Caco-2 (cell line): ENCODE measurements at regions not wholly inside any gene's neighbourhood (a gene's known extent, or its start where the extent isn't known, plus 50 kb on each side); places are given as distances from the start of the nearest gene placed in this dataset.
"Not testable (repeated sequence)": the region's sequence is repeated elsewhere in the genome, so short reads cannot be mapped to it uniquely, and the experiment has no call there.

Experiments
- BruUV-seq: library from RNA; stranded (reverse); fragments of 400-500 nt; replicated peaks from 2 replicates; lab custom pipeline; 2021; lab: Mats Ljungman, UMichigan
- CTCF ChIA-PET: fragments of 300-600 bp; sonication (Branson Sonifier 250); formaldehyde crosslinking; loops from one replicate; lab custom pipeline; 2022; ENCODE audit warnings: antibody characterized with exemption; lab: Charles Lee
- POLR2A ChIA-PET: fragments of 300-600 bp; sonication (Branson Sonifier 250); formaldehyde crosslinking; loops from one replicate; lab custom pipeline; 2022; ENCODE audit warnings: antibody characterized with exemption; lab: Charles Lee
- DNase-seq, 2 experiments: peaks; one replicate each; pipeline versions ENCODE4 v3.0.0 to v3.0.0-alpha.2; 2020 to 2022
- H3K27me3 ChIP-seq: replicated peaks from 2 replicates; pipeline ENCODE4 v1.6.0; 2011; ENCODE audit warnings: low read length; ENCODE audit not compliant: control insufficient read depth, insufficient read depth
- H3K36me3 ChIP-seq: 2 replicates; pipeline ENCODE4 v1.5.1; 2011; ENCODE audit warnings: low read length; ENCODE audit not compliant: control insufficient read depth, insufficient read depth
- H3K4me1 ChIP-seq: fragments of 250-450 bp; sonication (Bioruptor Pico); 2 replicates; pipeline ENCODE4 v1.5.1; 2020; ENCODE audit warnings: mild to moderate bottlenecking
- H3K4me3 ChIP-seq: 2 replicates; pipeline ENCODE4 v1.5.1; 2011; ENCODE audit warnings: low read depth, mild to moderate bottlenecking, control low read depth, low read length
- H3K9me3 ChIP-seq: fragments of 250-450 bp; sonication (Bioruptor Pico); 2 replicates; pipeline ENCODE4 v1.5.1; 2020; ENCODE audit warnings: mild to moderate bottlenecking, moderate library complexity
- H3K27ac Mint-ChIP-seq: one replicate; pipeline ENCODE4 v1.8.0; 2022; ENCODE audit warnings: mixed read lengths; ENCODE audit not compliant: unreplicated experiment
- H3K27me3 Mint-ChIP-seq: one replicate; pipeline ENCODE4 v1.8.0; 2022; ENCODE audit warnings: mixed read lengths; ENCODE audit not compliant: insufficient read depth, unreplicated experiment
- H3K36me3 Mint-ChIP-seq: one replicate; pipeline ENCODE4 v1.8.0; 2022; ENCODE audit warnings: mild to moderate bottlenecking, mixed read lengths; ENCODE audit not compliant: insufficient read depth, unreplicated experiment
- H3K4me1 Mint-ChIP-seq: one replicate; pipeline ENCODE4 v1.8.0; 2022; ENCODE audit warnings: low read depth, mixed read lengths; ENCODE audit not compliant: unreplicated experiment
- H3K4me3 Mint-ChIP-seq: one replicate; pipeline ENCODE4 v1.8.0; 2022; ENCODE audit warnings: mild to moderate bottlenecking, moderate library complexity, mixed read lengths; ENCODE audit not compliant: unreplicated experiment
- H3K9me3 Mint-ChIP-seq: one replicate; pipeline ENCODE4 v1.8.0; 2022; ENCODE audit warnings: mixed read lengths; ENCODE audit not compliant: unreplicated experiment
- intact Hi-C: fragments of 100-400 bp; cut with micrococcal nuclease; formaldehyde crosslinking; loops from one replicate; pipeline ENCODE4 v1.10.0; 2022; ENCODE audit not compliant: unreplicated experiment

- H3K36me3 ChIP-seq, POLR2A ChIA-PET, DNase-seq, H3K9me3 ChIP-seq, H3K27ac Mint-ChIP-seq, H3K4me1 ChIP-seq, H3K4me1 Mint-ChIP-seq, CTCF ChIA-PET, H3K4me3 ChIP-seq, H3K27me3 Mint-ChIP-seq, BruUV-seq, intact Hi-C loops, H3K27me3 ChIP-seq, H3K9me3 Mint-ChIP-seq, H3K36me3 Mint-ChIP-seq, H3K4me3 Mint-ChIP-seq: not testable (repeated sequence)
Measured at GRCh38 chr7:32741853-32742476, 149.6 kb downstream of the KBTBD2 start.

DNA sequence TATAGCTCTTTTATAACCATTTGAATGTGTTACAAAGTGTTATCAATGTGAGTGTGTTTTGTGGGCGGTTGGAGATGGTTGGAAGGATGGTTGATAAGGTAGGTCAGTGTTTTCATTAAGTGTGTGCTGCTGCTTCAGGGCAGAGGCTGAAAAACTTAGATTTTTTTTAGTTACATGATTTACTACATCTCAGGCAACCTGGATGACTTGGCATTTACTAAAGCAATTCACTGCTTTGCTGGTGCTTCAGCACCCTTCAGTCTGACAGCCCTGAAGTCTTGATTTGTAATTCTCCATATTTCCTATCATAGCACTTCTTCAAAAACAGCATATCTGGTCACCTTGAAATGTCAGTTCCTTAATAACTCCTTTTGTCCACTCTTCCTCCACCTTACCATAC lies 151.8 kb downstream of the KBTBD2 start:
- POLR2A ChIA-PET, H3K9me3 Mint-ChIP-seq, H3K4me3 ChIP-seq, H3K36me3 ChIP-seq, BruUV-seq, intact Hi-C loops, CTCF ChIA-PET, H3K27me3 ChIP-seq, H3K4me3 Mint-ChIP-seq, H3K4me1 Mint-ChIP-seq, H3K27me3 Mint-ChIP-seq, H3K9me3 ChIP-seq, H3K4me1 ChIP-seq, DNase-seq, H3K36me3 Mint-ChIP-seq, H3K27ac Mint-ChIP-seq: not testable (repeated sequence)

DNA sequence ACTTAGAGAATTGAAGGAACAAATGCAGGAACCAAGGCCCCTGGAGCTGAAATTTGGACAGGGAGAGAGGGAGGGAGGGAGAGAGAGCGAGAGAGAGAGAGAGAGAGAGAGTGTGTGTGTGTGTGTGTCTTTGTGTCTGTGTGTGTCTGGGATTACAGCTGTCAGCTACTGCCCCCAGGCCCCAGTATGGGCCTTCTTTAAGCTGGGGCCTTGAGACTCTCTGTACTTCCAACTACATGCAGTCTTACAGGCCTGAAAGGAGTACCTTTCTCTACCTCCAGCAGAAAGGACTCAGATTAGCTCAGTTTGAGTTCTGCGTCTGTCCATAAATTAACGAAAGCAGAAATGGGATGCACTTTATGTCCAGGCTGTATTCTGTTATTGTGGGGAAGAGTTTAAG lies 153.2 kb downstream of the KBTBD2 start:
- H3K27ac Mint-ChIP-seq, BruUV-seq, DNase-seq, H3K4me1 ChIP-seq, H3K4me3 ChIP-seq, H3K36me3 ChIP-seq, H3K27me3 Mint-ChIP-seq, H3K36me3 Mint-ChIP-seq, H3K4me3 Mint-ChIP-seq, H3K4me1 Mint-ChIP-seq, POLR2A ChIA-PET, intact Hi-C loops, H3K9me3 Mint-ChIP-seq, H3K9me3 ChIP-seq, H3K27me3 ChIP-seq, CTCF ChIA-PET: not testable (repeated sequence)

DNA sequence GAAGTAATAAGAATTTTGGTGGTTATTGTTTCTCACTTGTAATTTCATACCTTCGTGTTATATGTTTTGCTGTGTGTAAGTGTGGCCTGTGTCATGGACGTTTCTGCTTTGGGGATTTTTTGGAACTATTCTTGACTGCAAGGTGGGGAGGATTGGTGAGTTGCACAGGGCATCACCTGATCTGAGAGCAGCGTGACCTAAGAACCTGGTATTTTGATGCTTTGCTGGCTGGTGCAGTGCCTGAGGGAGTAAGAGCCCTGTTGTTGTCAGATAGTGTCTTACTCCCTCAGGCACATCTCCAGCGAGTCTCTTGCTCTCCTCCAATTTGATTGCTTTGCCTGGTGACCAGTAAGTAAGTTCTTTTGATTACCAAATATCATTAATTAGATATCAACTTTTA lies 158.8 kb downstream of the KBTBD2 start:
- H3K4me1 ChIP-seq, H3K9me3 ChIP-seq, intact Hi-C loops, H3K27me3 Mint-ChIP-seq, DNase-seq, H3K4me3 ChIP-seq, H3K9me3 Mint-ChIP-seq, H3K4me3 Mint-ChIP-seq, H3K36me3 ChIP-seq, H3K36me3 Mint-ChIP-seq, BruUV-seq, H3K27ac Mint-ChIP-seq, H3K27me3 ChIP-seq, POLR2A ChIA-PET, CTCF ChIA-PET, H3K4me1 Mint-ChIP-seq: not testable (repeated sequence)

GRCh38 chr7:32729335-32729675 lies 162.3 kb downstream of the KBTBD2 start:
- H3K36me3 Mint-ChIP-seq, POLR2A ChIA-PET, H3K27me3 ChIP-seq, DNase-seq, H3K4me1 Mint-ChIP-seq, H3K4me1 ChIP-seq, intact Hi-C loops, H3K27ac Mint-ChIP-seq, H3K36me3 ChIP-seq, CTCF ChIA-PET, BruUV-seq, H3K9me3 Mint-ChIP-seq, H3K9me3 ChIP-seq, H3K27me3 Mint-ChIP-seq: not testable (repeated sequence)
- peak overlapping the region; percentile 69 for H3K4me3 Mint-ChIP-seq
- peak overlapping the region; percentile 1 for H3K4me3 ChIP-seq

DNA sequence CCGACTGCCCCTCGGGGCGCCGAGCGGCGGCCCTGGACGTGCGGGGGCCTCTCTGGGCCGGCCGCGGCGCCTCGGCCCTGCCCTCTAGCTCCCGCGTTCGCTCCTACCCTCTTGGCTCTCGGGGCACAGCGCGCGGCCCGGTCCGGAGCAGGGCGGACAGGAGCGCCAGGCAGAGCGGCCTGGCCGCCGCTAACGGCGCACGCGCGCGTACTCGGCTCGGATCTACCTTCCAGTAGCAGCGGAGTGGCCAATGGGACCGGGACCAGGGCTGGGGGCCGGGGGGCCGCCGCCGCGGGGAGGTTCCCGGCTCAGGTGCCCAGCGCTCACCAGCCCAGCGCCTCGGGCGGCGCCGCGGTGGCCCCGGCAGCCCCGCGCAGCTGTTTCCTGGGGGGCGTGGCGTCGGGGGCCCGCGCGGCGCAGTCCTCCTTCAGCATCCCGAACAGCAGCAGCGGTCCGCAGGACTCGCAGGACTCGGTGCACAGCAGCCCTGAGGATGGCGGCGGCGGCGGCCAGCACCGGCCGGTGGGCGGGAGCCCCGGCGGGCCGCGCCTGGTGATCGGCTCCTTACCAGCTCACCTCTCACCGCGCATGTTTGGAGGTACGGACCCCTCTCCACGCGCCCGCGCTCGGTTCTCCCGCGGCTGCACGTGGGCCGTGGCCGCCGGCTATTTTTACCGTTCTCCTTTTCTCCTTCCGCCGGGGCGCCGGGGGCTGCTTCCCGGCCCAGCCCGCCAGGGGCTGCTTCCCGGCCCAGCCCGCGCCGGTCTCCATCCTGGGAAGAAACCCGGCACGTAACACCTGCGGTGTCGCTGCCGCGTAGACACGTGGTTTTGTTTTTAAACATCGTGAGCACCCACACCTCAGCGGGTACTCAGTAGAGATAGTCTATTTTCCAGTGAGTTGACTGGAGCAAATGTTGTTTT lies 162.9 kb downstream of the KBTBD2 start:
- BruUV-seq, H3K9me3 Mint-ChIP-seq, H3K36me3 ChIP-seq, H3K27me3 Mint-ChIP-seq, intact Hi-C loops, H3K4me1 Mint-ChIP-seq, H3K27ac Mint-ChIP-seq, H3K4me1 ChIP-seq, H3K27me3 ChIP-seq, CTCF ChIA-PET, H3K36me3 Mint-ChIP-seq, H3K9me3 ChIP-seq: not testable (repeated sequence)
- H3K4me3 ChIP-seq, result peak overlapping the region; percentile 69
- POLR2A ChIA-PET, result interaction anchor here (0.6 kb wide), 1 partner anchor 230 kb away, joined by 4 read pairs; no protein-coding TSS in a partner anchor
- DNase-seq, result peak; percentile 71 to 80
- peak overlapping the region; percentile 69 for H3K4me3 Mint-ChIP-seq
